ENCODE measurements at regions not wholly inside any gene's neighbourhood (a gene's known extent, or its start where the extent isn't known, plus 50 kb on each side); places are given as distances from the start of the nearest gene placed in this dataset.

GRCh38 chr6:9614778-9615177, 800.1 kb downstream of the TFAP2A start:
- no peak for DNase-seq (ENCODE audit: low read depth in 3 of 3)

- no peak for DNase-seq (ENCODE audit: low read depth in 3 of 3)
Observed at GRCh38 chr6:9612489-9612888, 802.4 kb downstream of the TFAP2A start.

GRCh38 chr6:9610620-9611415, 804.1 kb downstream of the TFAP2A start:
- DNase-seq (ENCODE audit: low read depth in 3 of 3): no peak

- DNase-seq (ENCODE audit: low read depth in 3 of 3): no peak
Observed at GRCh38 chr6:9606435-9607134, 808.3 kb downstream of the TFAP2A start.

- no peak for DNase-seq (ENCODE audit: low read depth in 3 of 3)
Observed at GRCh38 chr6:9594746-9595145, 820.1 kb downstream of the TFAP2A start.

GRCh38 chr6:9593554-9593953, 821.3 kb downstream of the TFAP2A start:
- DNase-seq (ENCODE audit: low read depth in 3 of 3): no peak

- no peak for DNase-seq (ENCODE audit: low read depth in 3 of 3)
Observed at GRCh38 chr6:9583753-9584352, 831.0 kb downstream of the TFAP2A start.

GRCh38 chr6:9581155-9581554, 833.7 kb downstream of the TFAP2A start:
- DNase-seq (ENCODE audit: low read depth in 3 of 3): no peak

- DNase-seq (ENCODE audit: low read depth in 3 of 3): no peak
Observed at GRCh38 chr6:9576521-9576920, 838.4 kb downstream of the TFAP2A start.

GRCh38 chr6:9566096-9566495, 848.8 kb downstream of the TFAP2A start:
- DNase-seq (ENCODE audit: low read depth in 3 of 3): no peak

GRCh38 chr6:9564021-9564420, 850.9 kb downstream of the TFAP2A start:
- DNase-seq (ENCODE audit: low read depth in 3 of 3): no peak

GRCh38 chr6:9563568-9563967, 851.3 kb downstream of the TFAP2A start:
- no peak for DNase-seq (ENCODE audit: low read depth in 3 of 3)

GRCh38 chr6:9554806-9555205, 860.1 kb downstream of the TFAP2A start:
- no peak for DNase-seq (ENCODE audit: low read depth in 3 of 3)

GRCh38 chr6:9554323-9554722, 860.6 kb downstream of the TFAP2A start:
- DNase-seq (ENCODE audit: low read depth in 3 of 3): no peak

GRCh38 chr6:9553002-9553401, 861.9 kb downstream of the TFAP2A start:
- DNase-seq (ENCODE audit: low read depth in 3 of 3): no peak

- no peak for DNase-seq (ENCODE audit: low read depth in 3 of 3)
Observed at GRCh38 chr6:9543649-9544048, 871.2 kb downstream of the TFAP2A start.

GRCh38 chr6:9540534-9541126, 874.2 kb downstream of the TFAP2A start:
- DNase-seq (ENCODE audit: low read depth in 3 of 3): no peak

- DNase-seq (ENCODE audit: low read depth in 3 of 3): no peak
Observed at GRCh38 chr6:9540126-9540525, 874.7 kb downstream of the TFAP2A start.

- DNase-seq (ENCODE audit: low read depth in 3 of 3): no peak
Observed at GRCh38 chr6:9539231-9539755, 875.6 kb downstream of the TFAP2A start.

GRCh38 chr6:9537381-9537780, 877.5 kb downstream of the TFAP2A start:
- DNase-seq (ENCODE audit: low read depth in 3 of 3): no peak

- no peak for DNase-seq (ENCODE audit: low read depth in 3 of 3)
Observed at GRCh38 chr6:9535106-9535505, 879.8 kb downstream of the TFAP2A start.
